ENCODE measurements at regions not wholly inside any gene's neighbourhood (a gene's known extent, or its start where the extent isn't known, plus 50 kb on each side); places are given as distances from the start of the nearest gene placed in this dataset.

GRCh38 chr20:24405810-24406209 is 63.6 kb upstream of the SYNDIG1 start:
- TF ChIP-seq CTCF (IDR thresholded peaks at IDR 0.05) = no peak
- no peak for TF ChIP-seq POLR2A (IDR thresholded peaks at IDR 0.05)
